GM12878 (cell line): ENCODE measurements at regions not wholly inside any gene's neighbourhood (a gene's known extent, or its start where the extent isn't known, plus 50 kb on each side); places are given as distances from the start of the nearest gene placed in this dataset.

Source experiments
- MAX ChIP-seq: IDR thresholded peaks from 2 replicates; pipeline ENCODE4 v1.6.1; 2012; ENCODE audit warnings: low read depth, low read length, improper control_type of control experiment
- MEF2B ChIP-seq: fragments of 450-650 bp; IDR thresholded peaks from 2 replicates; pipeline ENCODE4 v1.6.1; 2018; ENCODE audit warnings: mild to moderate bottlenecking, moderate library complexity; ENCODE audit not compliant: partially characterized antibody, poor library complexity, severe bottlenecking
- MXI1 ChIP-seq: fragments of 150-350 bp; IDR thresholded peaks from 2 replicates; pipeline ENCODE4 v1.6.1; 2011; ENCODE audit warnings: low read depth, mild to moderate bottlenecking, inconsistent platforms, low read length, improper control_type of control experiment
- NBN ChIP-seq: fragments of 450-650 bp; IDR thresholded peaks from 2 replicates; pipeline ENCODE4 v1.6.1; 2016
- PBX3 ChIP-seq: IDR thresholded peaks from 2 replicates; pipeline ENCODE4 v1.6.1; 2011; ENCODE audit warnings: mild to moderate bottlenecking, low read depth, low read length, moderate library complexity; ENCODE audit not compliant: insufficient replicate concordance
- POLR2AphosphoS5 ChIP-seq: IDR thresholded peaks from 2 replicates; pipeline ENCODE4 v1.6.1; 2011; ENCODE audit warnings: mild to moderate bottlenecking, low read length, inconsistent platforms
- RFX5 ChIP-seq: IDR thresholded peaks from 2 replicates; pipeline ENCODE4 v1.6.1; 2011; ENCODE audit warnings: low read depth, low read length, improper control_type of control experiment
- SP1 ChIP-seq: IDR thresholded peaks from one replicate; pipeline ENCODE4 v1.6.1; 2011; ENCODE audit warnings: low read depth, low read length
- ZNF207 ChIP-seq: fragments of 450-650 bp; IDR thresholded peaks from 2 replicates; pipeline ENCODE4 v1.6.1; 2014; ENCODE audit warnings: antibody characterized with exemption, mild to moderate bottlenecking, borderline replicate concordance
- ZNF274 ChIP-seq: IDR thresholded peaks from one replicate; pipeline ENCODE4 v1.8.0; 2011; ENCODE audit not compliant: insufficient read length, insufficient read depth
- TF ChIP-seq, protein P1 (sequence below), 3 experiments: IDR thresholded peaks in 2 of 3; conservative IDR thresholded peaks in 1 of 3; 2 replicates each; pipeline ENCODE4 v1.5.1; 2011; ENCODE audit warnings: low read depth in 3 of 3, low read length in 3 of 3, mild to moderate bottlenecking in 3 of 3, control low read depth in 2 of 3, moderate library complexity in 2 of 3, inconsistent platforms in 1 of 3, mixed read lengths in 1 of 3; ENCODE audit not compliant: control insufficient read depth in 2 of 3, insufficient read depth in 1 of 3; ENCODE audit errors: extremely low read depth in 1 of 3
- TF ChIP-seq, protein P2 (sequence below): fragments of 450-650 bp; IDR thresholded peaks from 2 replicates; pipeline ENCODE4 v1.6.1; 2017; ENCODE audit warnings: antibody characterized with exemption, mild to moderate bottlenecking, moderate library complexity
- TF ChIP-seq, protein P3 (sequence below): IDR thresholded peaks from 2 replicates; pipeline ENCODE4 v1.6.1; 2012; ENCODE audit warnings: mild to moderate bottlenecking, low read depth, low read length
- TF ChIP-seq, protein P4 (sequence below): fragments of 450-650 bp; conservative IDR thresholded peaks from 2 replicates; pipeline ENCODE4 v1.6.1; 2017; ENCODE audit warnings: mild to moderate bottlenecking, moderate library complexity

DNA sequence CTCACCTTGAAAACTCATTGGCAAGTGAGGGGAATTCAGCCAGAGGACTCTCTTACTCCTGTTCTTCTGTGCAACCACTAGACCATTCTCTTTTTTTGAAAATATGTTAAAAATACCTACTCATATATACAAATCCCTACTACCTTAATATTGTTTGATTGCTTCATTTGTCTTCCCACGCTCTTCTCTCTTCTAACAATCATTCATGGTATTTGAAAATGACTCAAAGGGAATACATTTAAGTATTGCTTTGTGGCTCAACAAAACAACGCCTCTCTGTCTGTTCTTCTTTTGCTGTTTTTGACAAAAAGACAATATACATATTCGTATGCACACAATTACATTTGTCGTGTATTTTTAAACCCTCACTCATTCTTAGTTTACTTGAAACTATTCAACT lies 589.4 kb downstream of the ANKRD50 start:
- TF ChIP-seq MAX (no peak), NBN (no peak), MXI1 (no peak), ZNF274 (no peak), RFX5 (no peak), PBX3 (no peak), SP1 (no peak), POLR2AphosphoS5 (no peak), ZNF207 (no peak), MEF2B (no peak)
- TF ChIP-seq, protein P1, sequence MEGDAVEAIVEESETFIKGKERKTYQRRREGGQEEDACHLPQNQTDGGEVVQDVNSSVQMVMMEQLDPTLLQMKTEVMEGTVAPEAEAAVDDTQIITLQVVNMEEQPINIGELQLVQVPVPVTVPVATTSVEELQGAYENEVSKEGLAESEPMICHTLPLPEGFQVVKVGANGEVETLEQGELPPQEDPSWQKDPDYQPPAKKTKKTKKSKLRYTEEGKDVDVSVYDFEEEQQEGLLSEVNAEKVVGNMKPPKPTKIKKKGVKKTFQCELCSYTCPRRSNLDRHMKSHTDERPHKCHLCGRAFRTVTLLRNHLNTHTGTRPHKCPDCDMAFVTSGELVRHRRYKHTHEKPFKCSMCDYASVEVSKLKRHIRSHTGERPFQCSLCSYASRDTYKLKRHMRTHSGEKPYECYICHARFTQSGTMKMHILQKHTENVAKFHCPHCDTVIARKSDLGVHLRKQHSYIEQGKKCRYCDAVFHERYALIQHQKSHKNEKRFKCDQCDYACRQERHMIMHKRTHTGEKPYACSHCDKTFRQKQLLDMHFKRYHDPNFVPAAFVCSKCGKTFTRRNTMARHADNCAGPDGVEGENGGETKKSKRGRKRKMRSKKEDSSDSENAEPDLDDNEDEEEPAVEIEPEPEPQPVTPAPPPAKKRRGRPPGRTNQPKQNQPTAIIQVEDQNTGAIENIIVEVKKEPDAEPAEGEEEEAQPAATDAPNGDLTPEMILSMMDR (IDR thresholded peaks at IDR 0.05 in 2 of 3, conservative IDR thresholded peaks at IDR 0.05 in 1 of 3; ENCODE audit: control insufficient read depth in 2 of 3, extremely low read depth in 1 of 3, insufficient read depth in 1 of 3, low read depth in 3 of 3, low read length in 3 of 3), result no peak
- TF ChIP-seq, protein P2, sequence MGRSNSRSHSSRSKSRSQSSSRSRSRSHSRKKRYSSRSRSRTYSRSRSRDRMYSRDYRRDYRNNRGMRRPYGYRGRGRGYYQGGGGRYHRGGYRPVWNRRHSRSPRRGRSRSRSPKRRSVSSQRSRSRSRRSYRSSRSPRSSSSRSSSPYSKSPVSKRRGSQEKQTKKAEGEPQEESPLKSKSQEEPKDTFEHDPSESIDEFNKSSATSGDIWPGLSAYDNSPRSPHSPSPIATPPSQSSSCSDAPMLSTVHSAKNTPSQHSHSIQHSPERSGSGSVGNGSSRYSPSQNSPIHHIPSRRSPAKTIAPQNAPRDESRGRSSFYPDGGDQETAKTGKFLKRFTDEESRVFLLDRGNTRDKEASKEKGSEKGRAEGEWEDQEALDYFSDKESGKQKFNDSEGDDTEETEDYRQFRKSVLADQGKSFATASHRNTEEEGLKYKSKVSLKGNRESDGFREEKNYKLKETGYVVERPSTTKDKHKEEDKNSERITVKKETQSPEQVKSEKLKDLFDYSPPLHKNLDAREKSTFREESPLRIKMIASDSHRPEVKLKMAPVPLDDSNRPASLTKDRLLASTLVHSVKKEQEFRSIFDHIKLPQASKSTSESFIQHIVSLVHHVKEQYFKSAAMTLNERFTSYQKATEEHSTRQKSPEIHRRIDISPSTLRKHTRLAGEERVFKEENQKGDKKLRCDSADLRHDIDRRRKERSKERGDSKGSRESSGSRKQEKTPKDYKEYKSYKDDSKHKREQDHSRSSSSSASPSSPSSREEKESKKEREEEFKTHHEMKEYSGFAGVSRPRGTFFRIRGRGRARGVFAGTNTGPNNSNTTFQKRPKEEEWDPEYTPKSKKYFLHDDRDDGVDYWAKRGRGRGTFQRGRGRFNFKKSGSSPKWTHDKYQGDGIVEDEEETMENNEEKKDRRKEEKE, result no peak
- TF ChIP-seq, protein P3, sequence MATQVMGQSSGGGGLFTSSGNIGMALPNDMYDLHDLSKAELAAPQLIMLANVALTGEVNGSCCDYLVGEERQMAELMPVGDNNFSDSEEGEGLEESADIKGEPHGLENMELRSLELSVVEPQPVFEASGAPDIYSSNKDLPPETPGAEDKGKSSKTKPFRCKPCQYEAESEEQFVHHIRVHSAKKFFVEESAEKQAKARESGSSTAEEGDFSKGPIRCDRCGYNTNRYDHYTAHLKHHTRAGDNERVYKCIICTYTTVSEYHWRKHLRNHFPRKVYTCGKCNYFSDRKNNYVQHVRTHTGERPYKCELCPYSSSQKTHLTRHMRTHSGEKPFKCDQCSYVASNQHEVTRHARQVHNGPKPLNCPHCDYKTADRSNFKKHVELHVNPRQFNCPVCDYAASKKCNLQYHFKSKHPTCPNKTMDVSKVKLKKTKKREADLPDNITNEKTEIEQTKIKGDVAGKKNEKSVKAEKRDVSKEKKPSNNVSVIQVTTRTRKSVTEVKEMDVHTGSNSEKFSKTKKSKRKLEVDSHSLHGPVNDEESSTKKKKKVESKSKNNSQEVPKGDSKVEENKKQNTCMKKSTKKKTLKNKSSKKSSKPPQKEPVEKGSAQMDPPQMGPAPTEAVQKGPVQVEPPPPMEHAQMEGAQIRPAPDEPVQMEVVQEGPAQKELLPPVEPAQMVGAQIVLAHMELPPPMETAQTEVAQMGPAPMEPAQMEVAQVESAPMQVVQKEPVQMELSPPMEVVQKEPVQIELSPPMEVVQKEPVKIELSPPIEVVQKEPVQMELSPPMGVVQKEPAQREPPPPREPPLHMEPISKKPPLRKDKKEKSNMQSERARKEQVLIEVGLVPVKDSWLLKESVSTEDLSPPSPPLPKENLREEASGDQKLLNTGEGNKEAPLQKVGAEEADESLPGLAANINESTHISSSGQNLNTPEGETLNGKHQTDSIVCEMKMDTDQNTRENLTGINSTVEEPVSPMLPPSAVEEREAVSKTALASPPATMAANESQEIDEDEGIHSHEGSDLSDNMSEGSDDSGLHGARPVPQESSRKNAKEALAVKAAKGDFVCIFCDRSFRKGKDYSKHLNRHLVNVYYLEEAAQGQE, result no peak
- TF ChIP-seq, protein P4, sequence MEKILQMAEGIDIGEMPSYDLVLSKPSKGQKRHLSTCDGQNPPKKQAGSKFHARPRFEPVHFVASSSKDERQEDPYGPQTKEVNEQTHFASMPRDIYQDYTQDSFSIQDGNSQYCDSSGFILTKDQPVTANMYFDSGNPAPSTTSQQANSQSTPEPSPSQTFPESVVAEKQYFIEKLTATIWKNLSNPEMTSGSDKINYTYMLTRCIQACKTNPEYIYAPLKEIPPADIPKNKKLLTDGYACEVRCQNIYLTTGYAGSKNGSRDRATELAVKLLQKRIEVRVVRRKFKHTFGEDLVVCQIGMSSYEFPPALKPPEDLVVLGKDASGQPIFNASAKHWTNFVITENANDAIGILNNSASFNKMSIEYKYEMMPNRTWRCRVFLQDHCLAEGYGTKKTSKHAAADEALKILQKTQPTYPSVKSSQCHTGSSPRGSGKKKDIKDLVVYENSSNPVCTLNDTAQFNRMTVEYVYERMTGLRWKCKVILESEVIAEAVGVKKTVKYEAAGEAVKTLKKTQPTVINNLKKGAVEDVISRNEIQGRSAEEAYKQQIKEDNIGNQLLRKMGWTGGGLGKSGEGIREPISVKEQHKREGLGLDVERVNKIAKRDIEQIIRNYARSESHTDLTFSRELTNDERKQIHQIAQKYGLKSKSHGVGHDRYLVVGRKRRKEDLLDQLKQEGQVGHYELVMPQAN, result no peak
